ENCODE measurements at regions not wholly inside any gene's neighbourhood (a gene's known extent, or its start where the extent isn't known, plus 50 kb on each side); places are given as distances from the start of the nearest gene placed in this dataset.

DNA sequence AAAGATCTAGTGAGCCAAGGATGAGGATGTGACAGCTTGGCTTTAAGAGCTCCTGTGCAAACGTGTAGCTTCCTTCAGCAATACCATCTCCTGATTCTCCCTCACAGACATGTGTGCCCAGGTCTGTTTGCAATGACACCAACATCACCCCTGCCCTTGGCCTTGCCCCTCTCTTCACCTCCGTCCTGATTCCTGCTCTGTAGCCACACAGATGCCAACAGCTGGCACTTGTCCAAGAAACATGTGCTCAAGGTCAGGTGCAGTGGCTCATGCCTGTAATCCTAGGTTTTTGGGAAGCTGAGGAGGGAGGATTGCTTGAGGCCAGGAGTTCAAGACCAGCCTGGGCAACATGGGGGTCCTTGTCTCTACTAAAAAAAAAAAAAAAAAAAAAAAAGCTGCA is 103.8 kb upstream of the CRHR1 start:
- DNase-seq (ENCODE audit: low read depth) = no peak

DNA sequence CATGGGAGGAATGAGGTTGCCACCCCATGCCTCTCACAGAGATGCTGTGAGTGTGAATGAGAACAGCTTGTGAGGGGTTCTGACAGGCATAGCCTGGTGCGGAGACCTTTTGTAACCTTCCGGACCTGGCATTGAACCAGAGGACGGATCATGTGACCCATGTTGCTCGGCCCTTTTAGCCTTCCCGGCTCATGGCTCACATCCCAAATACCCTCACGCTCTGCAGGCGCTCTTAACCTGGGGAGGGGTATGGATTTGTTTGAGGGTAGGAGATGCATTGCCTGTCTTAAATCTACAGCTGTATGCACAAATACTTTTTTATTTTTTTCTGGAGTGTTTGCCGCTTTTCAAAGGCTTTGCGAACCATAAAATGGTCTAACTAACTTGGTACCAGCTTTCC is 102.4 kb upstream of the CRHR1 start:
- DNase-seq (ENCODE audit: low read depth) = no peak

DNA sequence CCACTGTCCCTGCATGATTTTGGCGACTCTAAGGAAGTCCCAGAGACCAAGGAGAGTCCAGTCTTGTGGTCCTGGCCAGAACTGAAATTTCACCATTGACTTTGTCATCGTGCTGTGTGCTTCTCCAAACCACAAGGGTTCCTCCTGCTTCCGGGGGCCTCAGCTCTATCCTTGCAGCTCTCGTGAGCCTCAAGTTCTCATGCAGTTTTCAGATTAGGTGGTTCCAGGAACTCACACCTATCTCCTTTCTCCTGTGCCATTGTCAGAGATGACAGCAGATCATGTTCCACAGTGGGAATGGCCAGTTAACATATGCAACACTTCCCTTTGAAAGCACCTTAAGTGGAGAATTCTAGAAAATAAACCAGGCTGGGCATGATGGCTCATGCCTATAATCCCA is 97.9 kb upstream of the CRHR1 start:
- no peak for DNase-seq (ENCODE audit: low read depth)

DNA sequence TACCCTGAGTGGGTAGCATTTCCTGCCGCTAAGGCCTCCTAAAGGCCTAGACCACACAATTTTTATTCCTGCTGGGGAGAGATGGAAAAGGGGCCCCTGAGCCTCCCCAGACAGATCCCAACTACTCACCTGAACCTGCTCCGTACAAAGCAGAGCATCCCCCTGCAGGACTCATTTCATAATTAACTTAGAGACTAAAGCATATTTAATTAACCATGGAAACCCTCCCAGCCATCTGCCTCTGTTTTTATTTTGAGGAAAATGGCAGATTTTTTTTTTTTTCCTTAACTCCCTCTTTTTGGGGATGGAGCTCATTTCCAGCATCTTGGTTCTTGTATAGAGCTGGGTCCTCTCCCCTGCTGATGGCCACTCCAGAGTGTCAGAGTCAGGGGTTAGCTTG is 96.5 kb upstream of the CRHR1 start:
- no peak for DNase-seq (ENCODE audit: low read depth)

DNA sequence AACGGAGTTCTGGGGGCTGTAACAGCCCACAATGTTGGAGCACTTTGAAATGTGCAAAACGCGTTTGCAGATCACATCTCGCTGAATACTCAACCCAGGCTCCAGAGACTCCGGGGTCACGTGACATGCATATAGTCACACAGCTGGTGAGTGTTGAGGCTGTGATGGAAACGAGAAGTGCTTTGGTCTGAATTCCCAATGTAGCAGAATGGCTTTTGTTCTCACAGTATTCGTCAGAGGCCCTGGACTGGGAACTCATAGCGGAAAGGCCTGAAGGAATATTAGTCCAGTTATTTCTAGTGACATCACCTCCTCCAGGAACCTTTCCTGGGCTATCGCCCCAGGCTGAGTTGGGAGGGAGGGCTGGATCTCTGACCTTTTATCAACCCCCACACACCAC is 95.8 kb upstream of the CRHR1 start:
- no peak for DNase-seq (ENCODE audit: low read depth)

DNA sequence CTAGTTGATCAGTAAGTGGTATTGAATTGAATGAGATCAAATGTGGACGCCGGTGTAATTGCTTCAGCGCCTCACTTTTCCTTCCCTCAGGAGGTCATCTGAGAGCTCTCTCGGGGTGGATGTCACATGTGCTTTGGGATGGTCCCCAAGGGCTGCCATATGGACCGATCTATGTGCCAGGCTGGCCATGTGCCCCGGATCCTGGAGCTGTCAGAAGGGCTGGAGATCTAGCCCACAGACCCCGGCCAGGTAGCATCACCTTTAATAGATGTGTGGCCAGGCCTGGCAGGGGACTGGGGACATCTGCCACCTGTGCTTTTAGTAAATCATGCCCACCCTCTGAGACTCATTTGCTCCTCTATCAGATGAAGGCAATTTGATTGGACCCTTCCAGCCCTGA is 95.3 kb upstream of the CRHR1 start:
- no peak for DNase-seq (ENCODE audit: low read depth)

DNA sequence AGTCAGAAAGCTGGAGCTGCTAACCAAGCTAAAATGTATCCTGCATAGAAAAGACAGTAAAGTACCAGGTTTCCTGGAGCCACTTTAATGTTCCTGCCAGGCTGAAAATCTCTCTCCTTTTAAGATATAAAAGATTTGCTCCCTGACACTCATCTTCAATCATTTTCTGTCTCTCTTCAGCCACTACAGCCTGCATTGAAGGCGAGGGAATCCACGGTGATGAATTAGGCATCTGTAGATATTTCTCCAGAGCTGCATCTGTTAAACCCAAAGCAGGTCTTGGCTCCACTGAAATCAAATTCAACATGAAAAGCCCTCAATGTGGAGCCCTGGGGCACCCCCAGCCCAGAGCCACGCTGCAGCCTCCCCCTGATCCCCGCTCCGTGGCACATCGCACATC is 94.7 kb upstream of the CRHR1 start:
- DNase-seq (ENCODE audit: low read depth) = no peak

DNA sequence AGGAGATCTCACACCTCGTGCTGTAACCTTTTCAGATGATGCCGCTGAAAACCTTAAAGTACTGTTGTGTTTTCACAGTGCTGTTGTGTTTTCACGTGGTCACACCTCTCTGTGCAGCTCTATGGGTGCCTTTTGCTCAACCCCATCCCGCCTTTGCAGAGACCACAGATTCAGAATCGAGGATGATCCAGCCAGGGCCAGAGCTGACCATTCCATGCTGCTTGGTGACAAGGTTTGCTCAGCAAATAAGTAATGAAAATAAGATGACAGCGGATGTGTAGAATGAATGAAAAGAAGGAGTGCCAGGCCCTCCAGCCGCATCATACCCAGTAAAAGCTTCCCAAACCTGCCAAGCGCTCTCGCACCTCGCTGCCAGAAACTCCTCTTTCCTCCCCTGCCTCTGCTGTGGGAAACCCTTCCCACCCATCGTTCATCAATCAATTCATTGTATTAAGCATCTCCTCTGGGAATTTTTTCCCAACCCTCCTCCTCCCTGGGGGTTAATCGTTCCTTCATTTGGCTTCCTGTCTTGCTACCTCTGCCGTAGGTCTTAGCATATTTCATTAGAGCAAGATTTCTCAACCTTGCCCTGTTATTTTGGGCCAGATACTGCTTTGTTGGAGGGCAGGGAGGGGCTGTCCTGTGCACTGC is 93.4 kb upstream of the CRHR1 start:
- no peak for DNase-seq (ENCODE audit: low read depth)

DNA sequence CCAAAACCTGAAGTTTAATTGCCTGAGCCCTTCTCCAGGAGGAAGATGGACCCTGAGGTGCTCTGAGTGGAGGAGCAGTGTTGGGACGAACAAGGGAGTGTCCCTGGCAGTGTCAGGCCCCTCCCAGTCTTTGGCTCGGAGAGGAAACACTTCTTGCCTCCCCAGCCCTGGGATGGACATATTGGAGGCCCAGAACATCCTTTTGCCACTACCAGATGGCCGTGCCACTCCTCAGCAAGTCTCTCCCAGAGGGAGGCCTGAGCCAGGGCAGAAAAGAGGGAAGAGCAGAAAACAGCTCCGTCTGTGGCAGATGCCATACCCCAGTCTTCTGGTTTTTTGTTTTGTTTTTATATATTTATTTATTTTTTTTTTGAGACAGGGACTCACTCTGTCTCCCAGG is 91.5 kb upstream of the CRHR1 start:
- DNase-seq (ENCODE audit: low read depth) = no peak

DNA sequence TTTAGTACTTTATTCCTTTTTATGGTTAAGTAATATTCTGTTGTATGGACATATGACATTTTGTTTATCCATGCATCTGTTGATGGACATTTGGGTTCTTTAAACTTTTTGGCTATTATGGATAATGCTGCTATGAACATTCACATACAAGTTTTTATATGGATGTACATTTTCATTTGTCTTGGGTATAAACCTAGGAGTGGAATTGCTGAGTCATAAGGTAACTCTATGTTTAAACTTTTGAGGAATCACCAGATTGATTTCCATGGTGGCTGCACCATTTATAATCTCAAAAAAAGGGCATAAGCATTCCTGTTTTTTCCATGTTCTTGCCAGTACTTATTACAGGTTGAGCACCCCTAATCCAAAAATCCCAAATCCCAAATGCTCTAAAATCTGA is 90.3 kb upstream of the CRHR1 start:
- DNase-seq (ENCODE audit: low read depth) = no peak

DNA sequence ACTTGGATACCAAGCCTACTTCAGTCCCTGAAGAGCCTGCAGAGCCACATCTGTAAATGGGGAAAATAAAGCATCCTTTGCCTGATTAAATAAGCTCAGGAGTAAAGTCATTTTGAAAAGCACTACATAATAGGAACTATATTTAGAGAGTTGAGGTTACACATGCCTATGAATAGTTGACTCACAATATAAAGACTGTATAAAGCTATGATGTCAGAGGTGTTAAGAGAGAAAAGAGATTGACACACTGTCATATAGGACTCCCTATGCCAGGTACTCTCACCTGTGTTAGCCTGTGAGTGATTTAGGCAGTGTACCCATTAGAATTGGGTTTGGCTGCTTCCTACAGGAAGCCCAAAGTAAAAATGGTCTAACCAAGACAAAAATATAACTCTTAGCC is 87.7 kb upstream of the CRHR1 start:
- DNase-seq (ENCODE audit: low read depth) = no peak

DNA sequence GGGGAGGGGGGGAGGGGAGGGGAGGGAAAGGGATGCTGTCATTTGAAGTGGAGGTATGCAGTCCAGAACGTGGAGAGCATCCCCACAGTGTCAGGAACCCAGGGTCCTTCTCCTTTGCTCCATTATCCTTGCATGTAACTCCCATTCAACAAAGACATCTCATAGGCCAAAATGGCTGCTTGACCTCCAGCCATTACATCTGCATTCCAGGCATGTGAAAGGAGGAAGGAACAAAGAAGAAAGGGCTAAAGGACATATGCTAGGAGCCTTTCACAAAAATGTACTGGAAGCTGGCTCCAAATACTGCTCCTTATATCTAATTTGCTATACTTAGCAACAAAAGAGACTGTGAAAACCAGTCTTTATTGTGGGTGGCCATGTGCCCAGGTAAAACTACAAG is 87.0 kb upstream of the CRHR1 start:
- no peak for DNase-seq (ENCODE audit: low read depth)

DNA sequence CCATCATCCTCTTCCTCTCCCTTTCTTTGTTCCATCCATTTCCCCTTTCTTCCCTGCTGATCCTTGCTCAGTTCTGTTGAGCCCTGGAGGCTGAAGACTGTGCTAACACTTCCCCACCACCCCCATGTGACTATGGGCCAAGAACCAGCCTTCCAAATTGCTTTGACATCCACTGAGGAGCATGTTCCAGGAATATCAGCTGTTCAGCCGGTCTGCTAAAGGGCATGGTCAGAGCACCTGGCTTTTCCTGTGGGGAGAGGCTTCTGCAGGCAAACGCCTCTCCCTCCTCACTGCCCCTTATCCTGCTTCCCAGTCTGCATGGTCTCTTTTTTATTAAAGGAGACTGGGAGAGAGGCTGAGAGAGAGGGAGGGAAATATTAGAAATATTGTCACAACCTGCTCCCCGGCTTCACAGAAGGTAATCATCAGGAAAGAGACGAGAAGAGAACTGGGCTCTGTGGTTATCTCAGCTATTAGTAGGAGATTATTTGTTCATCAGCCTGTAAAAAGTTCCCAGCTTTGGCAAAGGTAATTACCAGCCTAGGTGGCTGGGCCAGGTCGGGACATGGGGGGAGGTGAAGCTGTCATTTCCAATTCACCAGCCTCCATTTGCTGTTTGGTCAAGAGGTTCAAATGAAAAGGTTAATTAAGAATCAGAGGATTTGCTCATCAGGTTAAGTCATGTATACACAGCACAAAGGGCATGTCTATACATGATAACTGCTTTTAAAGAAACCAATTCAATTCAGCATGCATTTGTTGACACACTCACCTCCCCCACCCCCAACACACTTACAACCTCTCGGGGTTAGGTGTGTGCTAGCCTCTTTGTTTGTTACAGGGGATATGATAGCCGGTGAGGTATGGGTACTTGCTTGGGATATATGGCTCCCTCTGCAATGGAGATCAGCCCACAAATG is 83.7 kb upstream of the CRHR1 start:
- DNase-seq (ENCODE audit: low read depth) = no peak

DNA sequence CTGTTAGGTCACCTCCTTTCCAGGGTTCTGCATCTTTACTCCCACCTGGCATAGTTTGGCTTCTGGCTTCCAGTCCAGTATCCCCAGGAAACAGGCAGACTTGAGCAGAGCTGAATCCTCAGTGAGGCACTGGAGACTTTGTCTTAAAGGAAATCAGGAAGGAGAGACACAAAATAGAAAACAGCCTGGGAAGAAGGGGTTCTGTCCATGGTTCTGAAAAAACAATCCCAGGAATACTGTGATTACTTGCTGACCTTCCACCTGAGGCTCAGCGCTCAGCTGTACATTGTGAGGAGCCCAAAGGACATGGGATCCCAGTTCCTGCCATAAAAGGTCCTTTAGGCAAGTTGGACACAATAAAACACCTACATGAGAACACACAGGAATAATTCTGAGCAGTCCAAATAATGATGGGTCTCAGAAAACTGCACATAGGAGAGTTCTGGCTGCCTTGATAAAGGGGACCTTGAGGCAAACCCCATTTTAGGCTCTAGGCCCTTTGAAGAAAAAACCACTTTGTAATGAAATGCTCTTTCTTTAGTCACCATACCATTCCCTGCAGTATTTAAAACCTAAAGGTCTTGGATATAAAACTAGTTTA is 81.4 kb upstream of the CRHR1 start:
- DNase-seq (ENCODE audit: low read depth) = no peak

DNA sequence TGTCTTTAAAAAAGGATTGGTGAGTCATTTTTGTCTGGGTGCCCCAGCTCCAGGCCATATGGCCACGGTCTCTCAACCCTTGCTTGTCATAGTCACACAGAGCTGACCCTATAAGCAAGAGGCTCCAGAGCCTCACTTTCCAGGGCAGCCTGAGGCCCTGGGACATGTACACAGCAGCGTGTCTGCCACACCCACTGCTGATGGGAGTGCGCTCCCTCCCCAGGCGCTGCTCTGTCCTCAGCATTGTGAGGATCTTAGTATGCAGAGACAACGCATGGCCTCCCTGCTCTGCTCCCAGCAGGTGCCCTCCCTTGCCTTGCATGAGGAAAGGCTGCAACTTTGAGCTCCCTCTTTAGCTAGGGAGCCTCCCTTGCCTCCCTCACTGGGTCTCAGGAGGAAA is 80.8 kb upstream of the CRHR1 start:
- DNase-seq (ENCODE audit: low read depth) = no peak

DNA sequence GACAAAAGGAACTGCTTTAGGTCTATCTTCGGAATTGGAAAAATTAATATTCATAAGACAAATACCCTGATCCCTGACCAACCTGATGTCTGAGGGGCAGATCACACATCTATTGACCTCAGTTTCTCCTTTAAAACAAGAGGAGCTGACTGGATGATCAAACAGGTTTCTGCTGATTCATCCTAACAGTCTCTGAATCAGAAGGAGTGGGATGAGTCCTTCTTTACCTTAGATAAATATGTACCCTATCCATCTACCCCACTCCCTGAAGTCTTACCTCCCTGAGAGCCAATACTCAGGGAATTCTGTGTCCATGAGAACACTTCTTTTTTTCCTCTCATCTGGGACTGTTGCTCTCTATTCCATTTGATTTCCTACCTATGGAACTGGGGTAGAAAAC is 80.3 kb upstream of the CRHR1 start:
- DNase-seq (ENCODE audit: low read depth) = no peak

DNA sequence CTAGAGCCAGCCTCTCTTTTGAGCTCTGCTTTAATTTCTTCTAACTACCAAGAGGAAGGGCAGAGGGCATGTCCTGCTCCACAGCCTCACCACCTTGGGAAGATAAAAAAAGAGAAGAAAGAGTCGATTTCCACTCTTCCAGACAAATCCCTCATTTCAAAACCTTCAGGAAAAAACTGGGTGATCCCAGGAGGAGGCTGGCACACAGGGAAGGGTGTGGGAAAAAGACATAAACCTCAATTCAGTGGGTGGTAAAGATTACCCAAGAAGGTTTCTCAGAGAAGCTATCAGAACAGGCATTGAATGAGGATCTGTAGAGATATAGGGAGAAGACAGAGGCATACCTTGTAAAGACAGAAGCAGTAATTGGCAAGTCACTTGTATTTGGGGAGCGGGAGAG is 79.9 kb upstream of the CRHR1 start:
- no peak for DNase-seq (ENCODE audit: low read depth)

DNA sequence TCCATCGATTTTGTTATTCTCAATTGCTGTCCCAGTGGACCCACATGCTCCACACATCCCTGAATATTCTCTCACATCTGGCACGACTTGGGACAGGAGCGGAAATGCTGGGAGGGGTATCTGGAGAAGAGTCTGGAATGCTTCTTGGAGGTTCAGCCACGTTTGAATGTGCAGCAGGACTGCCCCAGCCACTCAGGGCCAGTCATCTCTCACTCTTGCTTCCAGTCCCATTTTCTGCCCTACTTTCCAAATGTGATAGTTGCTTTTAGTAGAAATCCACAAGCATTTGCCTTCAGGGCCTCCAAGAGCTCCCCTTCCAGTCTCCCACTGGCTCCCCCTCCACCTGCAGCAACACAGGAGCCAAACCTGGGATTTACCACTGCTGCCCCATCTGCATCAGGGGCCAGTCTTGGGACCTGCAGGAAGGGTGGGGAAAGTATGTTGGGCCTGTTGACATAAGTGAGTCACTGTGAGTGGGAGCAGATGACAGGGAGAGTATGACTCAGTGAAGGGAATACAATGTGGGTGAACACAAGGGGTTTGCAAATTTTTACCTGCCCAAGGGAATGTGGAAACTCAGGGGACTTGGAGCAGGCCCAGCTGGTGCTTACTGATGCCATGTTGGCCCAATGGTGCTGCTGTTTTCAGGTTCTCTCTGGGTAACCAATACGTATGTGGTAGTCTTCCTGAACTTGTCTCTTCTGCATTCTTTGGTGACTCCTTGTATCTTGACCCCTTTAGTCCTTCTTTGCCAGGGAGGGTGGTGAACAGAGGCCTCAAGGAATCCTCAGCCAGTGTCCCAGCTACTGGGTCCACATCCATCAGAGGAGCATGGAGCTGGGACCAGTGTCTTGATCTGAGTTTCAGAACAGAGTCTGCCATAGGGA is 78.8 kb upstream of the CRHR1 start:
- DNase-seq (ENCODE audit: low read depth) = no peak

DNA sequence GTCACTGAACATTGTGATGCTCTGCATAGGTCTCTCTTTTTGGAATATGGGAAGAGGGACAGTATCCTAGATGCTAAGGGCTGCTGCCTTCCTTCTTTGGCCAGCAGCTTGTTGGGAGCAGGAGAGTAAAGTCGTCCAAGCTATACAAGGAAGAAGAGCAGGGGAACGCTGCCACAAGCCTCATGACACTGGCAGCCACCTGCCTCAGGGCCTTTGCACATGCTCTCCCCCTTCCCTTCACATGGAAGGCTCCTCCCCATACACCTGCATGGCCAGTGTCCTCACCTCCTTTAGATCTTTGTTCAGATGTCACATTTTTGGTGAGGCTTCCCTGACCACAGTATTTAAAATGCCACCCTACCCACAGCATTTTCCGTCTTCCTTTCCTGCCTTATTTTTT is 78.1 kb upstream of the CRHR1 start:
- no peak for DNase-seq (ENCODE audit: low read depth)

DNA sequence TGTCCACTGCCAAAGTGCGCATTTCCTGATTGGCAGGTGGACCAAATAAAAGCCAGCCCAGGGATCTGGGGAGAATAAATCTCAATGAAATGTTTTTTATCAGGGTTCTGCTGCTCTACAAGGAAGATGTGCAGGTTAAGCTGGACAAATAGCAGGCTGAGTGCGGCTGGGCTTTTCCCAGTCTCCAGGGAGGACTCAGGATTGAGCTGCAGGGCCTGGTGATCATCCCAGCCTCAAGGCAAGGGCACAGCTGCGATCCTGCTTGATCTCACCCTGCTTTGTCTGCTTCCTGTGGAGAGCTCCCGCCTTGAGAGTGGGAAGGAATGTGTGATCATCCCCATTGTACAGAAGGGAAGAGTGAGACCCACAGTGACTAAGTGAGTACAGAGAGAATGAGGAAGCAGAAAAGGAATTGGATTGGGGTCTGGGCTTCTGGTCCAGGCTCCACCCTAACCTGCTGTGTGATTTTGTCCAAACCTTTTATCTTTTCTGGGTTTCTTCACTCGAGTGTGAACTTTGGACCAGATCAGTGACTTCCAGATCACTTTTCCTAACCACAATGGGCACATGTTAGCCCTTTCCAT is 75.3 kb upstream of the CRHR1 start:
- DNase-seq (ENCODE audit: low read depth) = no peak

DNA sequence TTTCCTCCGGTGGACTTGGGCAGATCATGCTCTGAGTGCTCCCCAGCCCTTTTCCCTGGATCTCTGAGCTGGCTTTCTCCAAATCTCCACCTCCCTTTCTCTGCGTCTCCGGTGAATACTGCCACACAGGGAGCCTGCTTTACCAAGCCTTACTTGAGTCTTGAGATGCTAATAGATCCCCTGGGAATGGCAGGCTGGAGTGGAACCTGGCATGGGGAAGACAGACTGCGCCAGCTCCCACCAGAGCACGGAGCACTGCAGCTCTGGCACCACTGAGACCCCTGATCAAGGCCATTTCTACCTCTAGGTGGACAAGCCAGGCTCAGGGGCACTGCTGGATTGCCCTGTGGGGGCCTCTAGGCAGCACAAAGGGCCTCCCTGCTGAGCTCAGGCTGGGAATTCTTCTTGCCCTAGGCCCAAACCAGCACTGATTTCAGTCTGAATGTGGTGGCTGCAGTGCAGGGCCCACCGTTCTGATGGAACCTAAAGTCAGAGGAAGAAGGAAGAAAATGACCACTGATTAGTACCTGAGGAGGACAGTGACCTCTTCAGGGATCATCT is 74.3 kb upstream of the CRHR1 start:
- no peak for DNase-seq (ENCODE audit: low read depth)

DNA sequence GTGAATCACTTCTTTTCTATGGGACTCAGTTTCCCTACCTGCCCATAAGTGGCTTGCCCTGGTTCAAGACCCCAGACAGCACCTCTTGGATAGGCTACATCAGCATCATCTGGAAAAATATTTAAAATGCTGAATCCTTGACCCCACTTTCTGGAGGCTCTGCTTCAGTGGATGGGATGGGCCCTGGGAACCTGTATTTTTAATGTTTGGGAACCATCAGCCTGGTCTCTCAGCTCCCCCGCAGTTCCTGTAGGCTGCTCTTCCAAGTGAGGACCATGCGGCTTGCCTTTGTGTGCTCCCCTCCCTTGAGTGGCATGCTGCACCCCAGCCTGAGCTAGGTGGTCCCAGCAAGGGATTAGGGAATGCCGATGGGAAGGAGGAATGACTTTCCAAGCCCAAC is 68.3 kb upstream of the CRHR1 start:
- no peak for DNase-seq (ENCODE audit: low read depth)

All from activated gamma-delta T cell treated with anti-CD3 and anti-CD28 coated beads, Interleukin-2, amount 50 U/mL, for 16 hours (primary cell).